LNCAP (cell line): ENCODE measurements at regions not wholly inside any gene's neighbourhood (a gene's known extent, or its start where the extent isn't known, plus 50 kb on each side); places are given as distances from the start of the nearest gene placed in this dataset.

Source experiments
- TF ChIP-seq, protein P1 (sequence below): fragments of 450-650 bp; IDR thresholded peaks from 2 replicates; pipeline ENCODE4 v1.5.1; 2017; ENCODE audit warnings: mild to moderate bottlenecking

- TF ChIP-seq, protein P1, sequence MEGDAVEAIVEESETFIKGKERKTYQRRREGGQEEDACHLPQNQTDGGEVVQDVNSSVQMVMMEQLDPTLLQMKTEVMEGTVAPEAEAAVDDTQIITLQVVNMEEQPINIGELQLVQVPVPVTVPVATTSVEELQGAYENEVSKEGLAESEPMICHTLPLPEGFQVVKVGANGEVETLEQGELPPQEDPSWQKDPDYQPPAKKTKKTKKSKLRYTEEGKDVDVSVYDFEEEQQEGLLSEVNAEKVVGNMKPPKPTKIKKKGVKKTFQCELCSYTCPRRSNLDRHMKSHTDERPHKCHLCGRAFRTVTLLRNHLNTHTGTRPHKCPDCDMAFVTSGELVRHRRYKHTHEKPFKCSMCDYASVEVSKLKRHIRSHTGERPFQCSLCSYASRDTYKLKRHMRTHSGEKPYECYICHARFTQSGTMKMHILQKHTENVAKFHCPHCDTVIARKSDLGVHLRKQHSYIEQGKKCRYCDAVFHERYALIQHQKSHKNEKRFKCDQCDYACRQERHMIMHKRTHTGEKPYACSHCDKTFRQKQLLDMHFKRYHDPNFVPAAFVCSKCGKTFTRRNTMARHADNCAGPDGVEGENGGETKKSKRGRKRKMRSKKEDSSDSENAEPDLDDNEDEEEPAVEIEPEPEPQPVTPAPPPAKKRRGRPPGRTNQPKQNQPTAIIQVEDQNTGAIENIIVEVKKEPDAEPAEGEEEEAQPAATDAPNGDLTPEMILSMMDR, result no peak
Observed at GRCh38 chr15:30770759-30771158, 133.0 kb upstream of the FAN1 start.

DNA sequence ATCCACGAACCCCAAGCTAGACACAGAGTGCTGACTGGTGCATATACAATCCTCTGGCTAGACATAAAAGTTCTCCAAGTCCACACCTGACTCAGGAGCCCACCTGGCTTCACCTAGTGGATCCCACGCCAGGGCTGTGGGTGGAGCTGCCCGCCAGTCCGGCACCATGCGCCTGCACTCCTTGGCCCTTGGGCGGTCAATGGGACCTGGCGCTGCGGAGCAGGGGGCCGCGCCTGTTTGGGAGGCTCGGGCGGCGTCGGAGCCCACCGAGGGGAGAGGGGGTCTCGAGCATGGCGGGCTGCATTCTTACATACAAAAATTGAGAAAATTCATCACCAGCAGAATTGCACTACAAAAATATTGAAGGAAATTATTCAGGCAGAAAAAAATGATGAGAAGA, 120.7 kb upstream of the FAN1 start:
- TF ChIP-seq, protein P1, result no peak

DNA sequence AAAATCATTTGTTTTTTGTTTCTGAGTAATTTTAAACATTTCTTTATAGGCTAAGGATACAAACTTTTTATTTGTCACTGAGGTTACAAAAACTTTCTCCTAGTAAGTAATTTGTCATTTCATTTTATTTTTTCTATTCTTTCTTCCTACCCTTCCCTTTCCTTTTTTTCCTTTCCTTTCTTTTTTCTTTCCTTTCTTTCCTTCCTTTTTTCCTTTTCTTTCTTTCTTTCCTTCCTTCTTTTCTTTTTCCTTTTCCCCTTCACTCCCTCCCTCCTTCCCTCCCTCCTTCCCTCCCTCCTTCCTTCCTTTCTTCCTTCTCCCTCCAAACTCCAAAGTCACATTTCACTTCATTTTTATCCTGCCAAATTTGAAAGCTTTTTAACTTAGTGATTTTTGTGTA, 115.1 kb upstream of the FAN1 start:
- TF ChIP-seq, protein P1, result no peak

DNA sequence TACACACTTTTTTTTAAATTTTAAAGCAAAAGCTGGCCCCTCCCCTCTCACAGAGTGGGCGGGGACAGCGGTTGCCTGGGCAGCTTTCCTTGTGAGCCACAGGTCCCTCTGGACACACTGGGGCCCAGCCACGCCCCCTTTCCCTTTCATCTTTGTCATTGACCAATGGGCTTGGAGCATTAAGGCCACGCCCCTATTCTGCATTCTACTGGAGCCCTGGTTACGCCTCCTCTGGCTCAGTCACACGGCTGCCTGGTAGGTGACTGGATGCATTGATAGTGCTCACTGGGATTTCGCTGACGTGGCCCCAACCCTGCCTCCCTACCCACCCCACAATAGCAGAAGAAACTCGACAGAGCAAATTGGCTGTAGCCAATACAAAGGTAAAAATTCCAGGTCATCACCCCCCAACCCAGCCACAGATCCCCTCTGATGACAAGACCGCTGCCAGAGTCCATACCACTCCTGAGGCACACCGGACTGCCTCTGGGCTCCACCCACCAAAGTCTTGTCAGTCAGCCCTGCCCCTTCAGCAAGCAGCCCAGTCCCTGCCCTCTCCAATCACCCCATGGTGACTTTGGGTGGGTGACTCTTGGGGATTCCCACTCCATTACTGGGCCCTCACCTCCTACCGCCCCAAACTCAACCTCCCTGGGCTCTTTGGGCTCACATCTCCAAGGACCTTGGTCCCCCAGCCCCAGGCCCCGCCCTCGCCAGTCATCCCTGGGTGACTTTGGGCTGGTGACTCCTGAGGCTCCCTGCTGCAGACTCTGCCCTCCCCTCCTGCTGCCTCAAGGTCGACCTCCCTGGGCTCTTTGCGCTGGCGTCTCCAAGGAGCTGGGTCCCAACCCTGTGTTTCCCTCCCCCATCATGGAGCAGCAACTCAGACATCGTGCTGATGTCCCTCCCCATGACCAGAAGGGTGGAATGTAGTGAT, 112.2 kb upstream of the FAN1 start:
- TF ChIP-seq, protein P1, result no peak

- TF ChIP-seq, protein P1, result no peak
Observed at GRCh38 chr15:30794388-30794787, 109.3 kb upstream of the FAN1 start.

DNA sequence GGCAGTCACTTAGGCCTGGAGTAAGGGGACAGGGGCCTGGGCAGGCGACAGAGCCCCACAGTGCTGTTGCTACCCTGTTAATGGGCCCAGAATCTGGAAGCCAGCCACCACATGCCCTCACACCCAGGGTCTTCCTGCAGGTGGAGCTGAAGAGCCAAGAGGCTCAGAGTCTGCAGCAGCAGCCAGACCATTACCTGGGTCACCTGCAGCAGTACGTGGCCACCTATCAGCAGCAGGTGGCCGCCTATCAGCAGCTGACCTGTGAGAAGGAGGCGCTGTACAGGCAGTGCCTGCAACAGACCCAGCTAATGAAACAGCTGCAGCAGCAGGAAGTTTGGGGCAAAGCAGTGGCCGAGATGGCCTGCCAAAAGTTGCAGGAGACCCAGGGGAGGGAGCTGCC, 104.2 kb upstream of the FAN1 start:
- TF ChIP-seq, protein P1, result peak; percentile 44

DNA sequence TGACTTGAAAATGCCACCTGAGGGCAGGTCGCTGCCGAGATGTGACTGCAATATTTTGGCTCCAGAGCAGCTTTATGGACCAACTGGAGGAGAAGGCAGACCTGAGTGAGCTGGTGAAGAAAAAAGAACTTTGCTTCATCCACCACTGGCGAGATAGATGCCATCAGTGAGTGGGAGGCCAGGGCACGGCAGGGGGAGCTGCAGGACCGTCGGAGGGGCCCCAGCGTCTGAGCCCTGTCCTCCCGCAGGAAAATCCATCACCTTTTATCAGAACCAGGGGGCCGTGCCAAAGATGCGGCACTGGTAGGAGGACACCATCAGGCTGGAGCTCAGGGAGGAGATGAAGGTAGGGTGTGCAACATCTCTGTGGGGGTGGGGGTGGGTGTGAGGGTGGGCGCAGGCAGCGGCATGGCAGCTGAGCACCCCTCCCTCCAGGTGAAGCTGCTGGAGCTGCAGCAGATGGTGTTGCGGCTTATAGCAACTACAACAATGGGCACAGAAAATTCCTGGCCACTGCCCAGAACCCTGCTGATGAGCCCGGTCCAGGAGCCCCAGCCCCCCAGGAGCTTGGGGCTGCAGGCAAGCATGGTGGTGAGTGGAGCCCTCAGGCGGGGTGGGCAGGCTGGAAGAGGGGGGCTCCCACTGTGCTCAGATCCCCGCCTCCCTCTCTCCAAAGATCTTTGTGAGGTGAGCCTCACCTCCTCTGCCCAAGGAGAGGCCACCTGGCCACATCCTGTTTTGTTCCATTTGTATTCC, 102.4 kb upstream of the FAN1 start:
- TF ChIP-seq, protein P1, result peak; percentile 24; the same call in 1 of the 2 replicates
